SK-N-SH (cell line): ENCODE measurements at regions not wholly inside any gene's neighbourhood (a gene's known extent, or its start where the extent isn't known, plus 50 kb on each side); places are given as distances from the start of the nearest gene placed in this dataset.

ENCODE experiments used
- CTCF ChIA-PET: fragments of 300-600, 350-600 bp; formaldehyde crosslinking; extraction: SDS; loops from one replicate; lab custom pipeline; 2021; lab: Yijun Ruan, JAX
- POLR2A ChIA-PET: fragments of 350-600 bp; sonication (Branson Sonifier 250); formaldehyde crosslinking; extraction: SDS; loops from one replicate; lab custom pipeline; 2020; ENCODE audit warnings: antibody characterized with exemption, inconsistent platforms; lab: Yijun Ruan, JAX
- DNase-seq: peaks from one replicate; pipeline ENCODE4 v3.0.0; 2012
- H2AFZ ChIP-seq: fragments of 200-600 bp; sonication (generic); 2 replicates; pipeline ENCODE4 v1.8.1; 2016; ENCODE audit warnings: antibody characterized with exemption, mild to moderate bottlenecking, low read depth
- H3F3A ChIP-seq: fragments of 200-600 bp; sonication (generic); replicated peaks from 2 replicates; pipeline ENCODE3; 2016; ENCODE audit warnings: antibody characterized with exemption, mild to moderate bottlenecking; ENCODE audit not compliant: insufficient read depth
- H3K27ac ChIP-seq, 2 experiments: fragments of 200-500 bp in 1 of 2; fragments of 200-600 bp in 1 of 2; sonication (Bioruptor generic) in 1 of 2; sonication (generic), shearing (Covaris generic) in 1 of 2; 2 replicates each; pipeline versions ENCODE4 v1.5.1 to v1.6.1; 2014 to 2016; ENCODE audit warnings: low read depth in 2 of 2, inconsistent platforms in 1 of 2, low read length in 1 of 2, mild to moderate bottlenecking in 1 of 2, mixed read lengths in 1 of 2
- H3K27me3 ChIP-seq: fragments of 200-600 bp; sonication (generic), shearing (Covaris generic); 2 replicates; pipeline ENCODE4 v1.6.1; 2016; ENCODE audit warnings: mixed run types; ENCODE audit not compliant: insufficient read depth
- H3K36me3 ChIP-seq, 2 experiments: fragments of 200-500 bp in 1 of 2; fragments of 200-600 bp in 1 of 2; sonication (Bioruptor generic) in 1 of 2; sonication (generic) in 1 of 2; replicated peaks in 1 of 2; 2 replicates each; pipeline versions ENCODE3 to v1.5.1; 2014 to 2016; ENCODE audit warnings: low read length in 1 of 2, mild to moderate bottlenecking in 1 of 2; ENCODE audit not compliant: insufficient read depth in 2 of 2, control insufficient read depth in 1 of 2
- H3K4me1 ChIP-seq, 2 experiments: fragments of 200-500 bp in 1 of 2; fragments of 200-600 bp in 1 of 2; sonication (Bioruptor generic) in 1 of 2; sonication (generic), shearing (Covaris generic) in 1 of 2; 2 replicates each; pipeline versions ENCODE4 v1.5.1 to v1.6.1; 2014 to 2016; ENCODE audit warnings: low read depth in 1 of 2, low read length in 1 of 2, mixed run types in 1 of 2; ENCODE audit not compliant: insufficient read depth in 2 of 2, control insufficient read depth in 1 of 2
- H3K4me2 ChIP-seq: fragments of 200-600 bp; sonication (generic), shearing (Covaris generic); 2 replicates; pipeline ENCODE4 v1.6.1; 2017; ENCODE audit warnings: mixed run types
- H3K4me3 ChIP-seq, 2 experiments: fragments of 200-500 bp in 1 of 2; fragments of 200-600 bp in 1 of 2; sonication (Bioruptor generic) in 1 of 2; sonication (generic), shearing (Covaris generic) in 1 of 2; 2 replicates each; pipeline versions ENCODE4 v1.5.1 to v1.8.1; 2014 to 2016; ENCODE audit warnings: low read depth in 2 of 2, inconsistent platforms in 1 of 2, low read length in 1 of 2, mild to moderate bottlenecking in 1 of 2, mixed read lengths in 1 of 2, moderate library complexity in 1 of 2
- H3K79me2 ChIP-seq: fragments of 200-600 bp; sonication (generic); 2 replicates; pipeline ENCODE4 v1.8.1; 2017; ENCODE audit warnings: mild to moderate bottlenecking; ENCODE audit not compliant: insufficient read depth
- H3K9ac ChIP-seq: fragments of 200-600 bp; sonication (generic); 2 replicates; pipeline ENCODE4 v1.6.1; 2017; ENCODE audit warnings: mixed run types
- H3K9me2 ChIP-seq: fragments of 200-600 bp; sonication (generic); 2 replicates; pipeline ENCODE4 v1.6.1; 2017; ENCODE audit warnings: mixed run types
- H3K9me3 ChIP-seq: fragments of 200-600 bp; sonication (generic); 2 replicates; pipeline ENCODE4 v1.6.1; 2017; ENCODE audit warnings: mixed run types, mild to moderate bottlenecking, moderate library complexity
- H4K20me1 ChIP-seq: fragments of 200-600 bp; sonication (generic); 2 replicates; pipeline ENCODE4 v1.6.1; 2017; ENCODE audit warnings: mild to moderate bottlenecking, mixed run types; ENCODE audit not compliant: insufficient read depth
- CHD2 ChIP-seq: fragments of 150-350 bp; IDR thresholded peaks from 2 replicates; pipeline ENCODE4 v1.6.1; 2018; ENCODE audit warnings: low read length; ENCODE audit not compliant: partially characterized antibody
- ELF1 ChIP-seq: IDR thresholded peaks from 2 replicates; pipeline ENCODE4 v1.4.0; 2012
- EZH2phosphoT487 ChIP-seq: fragments of 200-600 bp; sonication (generic); IDR thresholded peaks from 2 replicates; pipeline ENCODE4 v1.6.1; 2017; ENCODE audit warnings: low read depth, mixed run types, mild to moderate bottlenecking, antibody characterized with exemption, moderate library complexity, borderline replicate concordance
- FOXJ3 ChIP-seq: sonication (generic); formaldehyde crosslinking; IDR thresholded peaks from 2 replicates; pipeline ENCODE4 v1.5.1; 2020; ENCODE audit warnings: mild to moderate bottlenecking, missing genetic modification reagents
- GABPA ChIP-seq: IDR thresholded peaks from 2 replicates; pipeline ENCODE4 v1.4.0; 2012; ENCODE audit warnings: low read depth, mild to moderate bottlenecking
- GATA2 ChIP-seq: sonication (generic); formaldehyde crosslinking; IDR thresholded peaks from 2 replicates; pipeline ENCODE4 v1.5.0; 2020; ENCODE audit warnings: mild to moderate bottlenecking, missing genetic modification reagents
- TAF1 ChIP-seq: IDR thresholded peaks from 2 replicates; pipeline ENCODE4 v1.6.1; 2012; ENCODE audit warnings: low read depth, mild to moderate bottlenecking, low read length, moderate library complexity, borderline replicate concordance
- TCF12 ChIP-seq: IDR thresholded peaks from 2 replicates; pipeline ENCODE4 v1.4.0; 2012
- YY1 ChIP-seq: IDR thresholded peaks from 2 replicates; pipeline ENCODE4 v1.4.0; 2012; ENCODE audit warnings: low read depth, mild to moderate bottlenecking
- WGBS: methylation state at CpG from one replicate; pipeline ENCODE4 v1.1.6; 2017; ENCODE audit warnings: low lambda C conversion rate; 5-methylcytosine and 5-hydroxymethylcytosine counted together
- TF ChIP-seq, protein P1 (sequence below): fragments of 150-350 bp; IDR thresholded peaks from 2 replicates; pipeline ENCODE4 v1.6.1; 2016; ENCODE audit warnings: mild to moderate bottlenecking, low read depth, low read length
- TF ChIP-seq, protein P2 (sequence below): IDR thresholded peaks from 2 replicates; pipeline ENCODE4 v1.4.0; 2012; ENCODE audit warnings: low read depth, borderline replicate concordance

DNA sequence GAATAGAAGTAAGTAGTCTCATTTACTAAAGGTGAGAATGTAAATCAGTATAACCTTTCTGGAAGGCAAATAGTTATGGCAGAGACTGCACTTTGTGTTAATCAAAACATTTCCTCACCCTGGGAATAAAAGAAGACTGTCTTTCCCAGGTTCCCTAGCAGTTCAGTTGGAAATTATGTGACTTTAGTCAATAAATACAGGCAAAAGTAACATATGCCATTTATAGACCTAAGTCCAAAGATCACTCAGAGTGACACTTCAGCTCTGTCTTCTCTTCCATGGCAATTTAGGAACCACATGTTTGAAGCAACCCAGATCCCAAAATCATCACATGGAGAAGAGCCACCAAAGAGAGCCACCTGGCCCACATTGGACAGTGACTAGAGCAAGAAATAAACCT lies 160.7 kb upstream of the SV2C start:
- H2AFZ ChIP-seq, result no peak overlapping the region
- CTCF ChIA-PET, result interaction anchor here (0.7 kb wide), 1 partner anchor 393 kb away, joined by 3 read pairs; no protein-coding TSS in a partner anchor
- H3K27ac ChIP-seq, result no peak overlapping the region
- H3K9me3 ChIP-seq, result no peaks in the 10 kb centered on the region
- H3K4me1 ChIP-seq, result no peaks in the 10 kb centered on the region
- H3K4me3 ChIP-seq, result no peak overlapping the region
- DNase-seq, result no peak
- no peaks in the 10 kb centered on the region for H3F3A ChIP-seq
- POLR2A ChIA-PET, result no interaction called here
- no peaks in the 10 kb centered on the region for H4K20me1 ChIP-seq
- TF ChIP-seq TCF12 (no peak), FOXJ3 (CRISPR knock-in tag) (no peak), ELF1 (no peak), GABPA (no peak), TAF1 (no peak)
- TF ChIP-seq, protein P1, sequence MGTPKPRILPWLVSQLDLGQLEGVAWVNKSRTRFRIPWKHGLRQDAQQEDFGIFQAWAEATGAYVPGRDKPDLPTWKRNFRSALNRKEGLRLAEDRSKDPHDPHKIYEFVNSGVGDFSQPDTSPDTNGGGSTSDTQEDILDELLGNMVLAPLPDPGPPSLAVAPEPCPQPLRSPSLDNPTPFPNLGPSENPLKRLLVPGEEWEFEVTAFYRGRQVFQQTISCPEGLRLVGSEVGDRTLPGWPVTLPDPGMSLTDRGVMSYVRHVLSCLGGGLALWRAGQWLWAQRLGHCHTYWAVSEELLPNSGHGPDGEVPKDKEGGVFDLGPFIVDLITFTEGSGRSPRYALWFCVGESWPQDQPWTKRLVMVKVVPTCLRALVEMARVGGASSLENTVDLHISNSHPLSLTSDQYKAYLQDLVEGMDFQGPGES, result no peak
- no peaks in the 10 kb centered on the region for H3K9me2 ChIP-seq
- no peaks in the 10 kb centered on the region for H3K27me3 ChIP-seq
- no peak overlapping the region for H3K9ac ChIP-seq
- no peaks in the 10 kb centered on the region for H3K36me3 ChIP-seq
- H3K79me2 ChIP-seq, result no peaks in the 10 kb centered on the region
- H3K4me2 ChIP-seq, result no peak overlapping the region

DNA sequence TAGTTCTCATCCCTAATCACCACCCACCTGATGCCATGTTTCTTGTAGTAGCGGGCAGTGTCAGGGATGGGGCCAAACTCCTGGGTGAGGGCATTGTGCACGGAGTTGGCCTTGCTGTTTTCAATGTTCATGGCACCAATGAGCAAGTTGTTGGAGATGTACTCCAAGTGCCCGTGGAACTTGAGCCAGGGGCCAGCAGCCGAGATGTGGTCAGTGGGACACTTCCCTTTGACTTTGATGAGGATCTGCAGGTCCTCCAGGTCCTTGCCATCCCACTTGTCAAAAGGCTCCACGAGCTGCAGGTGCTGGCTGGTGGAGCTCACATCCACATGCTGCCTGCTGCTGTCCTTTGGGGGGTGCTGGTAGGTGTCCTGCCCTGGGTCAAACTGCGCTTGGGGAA lies 162.2 kb upstream of the SV2C start:
- Histone ChIP-seq H3K27ac (no peak overlapping the region), H4K20me1 (no peaks in the 10 kb centered on the region), H3K36me3 (no peaks in the 10 kb centered on the region), H3K4me1 (no peaks in the 10 kb centered on the region), H3K4me3 (no peak overlapping the region), H3F3A (no peaks in the 10 kb centered on the region), H2AFZ (no peak overlapping the region), H3K9ac (no peak overlapping the region), H3K27me3 (no peaks in the 10 kb centered on the region), H3K9me3 (no peaks in the 10 kb centered on the region), H3K9me2 (no peaks in the 10 kb centered on the region), H3K79me2 (no peaks in the 10 kb centered on the region), H3K4me2 (no peak overlapping the region)
- no peak for DNase-seq
- WGBS, result 22% methylated on average over 6 of the region's 6 CpGs
- ChIA-PET CTCF (no interaction called here), POLR2A (no interaction called here)
- TF ChIP-seq CHD2 (no peak), YY1 (no peak), GATA2 (CRISPR knock-in tag) (no peak), GABPA (no peak), EZH2phosphoT487 (no peak)

DNA sequence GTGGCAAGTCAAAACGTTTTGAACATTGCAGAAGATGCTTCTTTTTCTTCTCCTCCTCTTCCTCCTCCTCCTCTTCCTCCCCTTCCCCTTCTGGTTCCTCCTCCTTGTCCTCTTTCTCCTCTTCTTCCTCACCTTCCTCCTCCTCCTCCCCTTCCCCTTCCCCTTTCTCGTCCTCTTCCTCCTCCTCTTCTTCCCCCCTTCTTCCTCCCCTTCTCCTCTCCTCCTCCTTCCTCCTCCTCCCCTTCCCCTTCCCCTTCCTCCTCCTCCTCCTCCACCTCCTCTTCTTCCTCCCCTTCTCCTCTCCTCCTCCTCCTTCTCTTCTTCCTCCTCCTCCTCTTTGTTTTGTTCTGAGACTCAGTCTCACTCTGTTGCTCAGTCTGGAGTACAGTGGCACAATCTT lies 167.0 kb upstream of the SV2C start:
- ChIA-PET CTCF (no interaction called here), POLR2A (no interaction called here)
- DNase-seq, result no peak
- no peaks in the 10 kb centered on the region for H3K4me1 ChIP-seq
- H3K27me3 ChIP-seq, result no peaks in the 10 kb centered on the region
- no peaks in the 10 kb centered on the region for H3K9me2 ChIP-seq
- TF ChIP-seq EZH2phosphoT487, result no peak
- TF ChIP-seq, protein P2, sequence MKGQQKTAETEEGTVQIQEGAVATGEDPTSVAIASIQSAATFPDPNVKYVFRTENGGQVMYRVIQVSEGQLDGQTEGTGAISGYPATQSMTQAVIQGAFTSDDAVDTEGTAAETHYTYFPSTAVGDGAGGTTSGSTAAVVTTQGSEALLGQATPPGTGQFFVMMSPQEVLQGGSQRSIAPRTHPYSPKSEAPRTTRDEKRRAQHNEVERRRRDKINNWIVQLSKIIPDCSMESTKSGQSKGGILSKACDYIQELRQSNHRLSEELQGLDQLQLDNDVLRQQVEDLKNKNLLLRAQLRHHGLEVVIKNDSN, result no peak
- 6% methylated on average over 2 of the region's 2 CpGs for WGBS
- H3K36me3 ChIP-seq, result no peaks in the 10 kb centered on the region
- no peak overlapping the region for H3K4me2 ChIP-seq
- no peaks in the 10 kb centered on the region for H3K9me3 ChIP-seq
- no peak overlapping the region for H2AFZ ChIP-seq
- no peaks in the 10 kb centered on the region for H3F3A ChIP-seq
- H3K27ac ChIP-seq, result no peak overlapping the region
- H3K4me3 ChIP-seq, result no peak overlapping the region
- H3K9ac ChIP-seq, result no peak overlapping the region
- H3K79me2 ChIP-seq, result no peaks in the 10 kb centered on the region
- no peaks in the 10 kb centered on the region for H4K20me1 ChIP-seq
